Retinal pigment epithelial cell (primary cell): ENCODE measurements at regions not wholly inside any gene's neighbourhood (a gene's known extent, or its start where the extent isn't known, plus 50 kb on each side); places are given as distances from the start of the nearest gene placed in this dataset.
A peak's percentile ranks its signal among the peaks of the same experiment; 100 is the strongest.

ENCODE experiments used
- DNase-seq: peaks from one replicate; pipeline ENCODE4 v3.0.0-alpha.2; 2010; ENCODE audit warnings: low read depth
- H3K4me3 ChIP-seq: 2 replicates; pipeline ENCODE4 v1.5.1; 2011; ENCODE audit warnings: mild to moderate bottlenecking, low read length, control low read depth, moderate library complexity
- TF ChIP-seq, protein P1 (sequence below): conservative IDR thresholded peaks from 2 replicates; pipeline ENCODE4 v1.5.1; 2011; ENCODE audit warnings: low read depth, low read length, control low read depth, inconsistent platforms

DNA sequence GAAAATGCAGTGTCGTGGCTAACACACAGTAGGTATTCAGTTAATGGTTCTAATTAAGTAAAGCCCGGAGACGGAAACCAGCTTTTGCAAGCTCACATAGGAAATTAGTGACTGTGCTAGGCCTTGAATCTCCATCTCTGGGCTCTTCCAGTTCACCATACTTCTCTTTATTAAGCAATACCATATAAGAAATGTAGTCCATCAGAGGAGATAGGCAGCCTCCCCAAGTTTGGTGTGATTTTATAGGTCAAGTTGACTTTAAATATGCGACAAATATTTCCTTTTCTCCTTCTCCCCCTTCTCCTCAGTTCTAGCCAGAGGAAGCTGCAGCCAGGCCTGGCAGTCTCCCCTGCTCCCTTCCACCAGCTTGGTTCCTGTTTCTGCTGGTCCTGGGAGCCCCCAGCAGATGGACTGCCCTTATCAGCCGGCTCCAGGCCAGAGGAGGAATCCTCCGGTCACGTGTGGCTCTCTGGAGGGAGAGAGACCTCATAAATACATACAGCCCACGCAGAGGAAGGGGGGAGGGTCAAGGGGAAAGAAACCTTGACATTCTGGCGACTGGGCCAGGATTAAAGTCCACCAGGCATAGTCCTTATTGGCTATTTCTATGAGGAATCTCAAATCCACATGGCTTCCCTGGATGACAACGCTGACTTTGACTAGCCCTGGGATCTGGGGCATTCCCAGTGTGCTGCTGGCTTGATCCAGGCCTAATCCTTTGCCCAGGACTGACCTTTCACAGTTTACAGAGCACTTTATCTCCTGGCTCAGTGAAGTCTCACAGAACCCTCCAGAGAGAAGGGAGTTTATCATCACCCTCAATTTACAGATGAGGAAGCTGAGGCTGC lies 115.1 kb upstream of the JUN start:
- no peak overlapping the region for H3K4me3 ChIP-seq
- TF ChIP-seq, protein P1, sequence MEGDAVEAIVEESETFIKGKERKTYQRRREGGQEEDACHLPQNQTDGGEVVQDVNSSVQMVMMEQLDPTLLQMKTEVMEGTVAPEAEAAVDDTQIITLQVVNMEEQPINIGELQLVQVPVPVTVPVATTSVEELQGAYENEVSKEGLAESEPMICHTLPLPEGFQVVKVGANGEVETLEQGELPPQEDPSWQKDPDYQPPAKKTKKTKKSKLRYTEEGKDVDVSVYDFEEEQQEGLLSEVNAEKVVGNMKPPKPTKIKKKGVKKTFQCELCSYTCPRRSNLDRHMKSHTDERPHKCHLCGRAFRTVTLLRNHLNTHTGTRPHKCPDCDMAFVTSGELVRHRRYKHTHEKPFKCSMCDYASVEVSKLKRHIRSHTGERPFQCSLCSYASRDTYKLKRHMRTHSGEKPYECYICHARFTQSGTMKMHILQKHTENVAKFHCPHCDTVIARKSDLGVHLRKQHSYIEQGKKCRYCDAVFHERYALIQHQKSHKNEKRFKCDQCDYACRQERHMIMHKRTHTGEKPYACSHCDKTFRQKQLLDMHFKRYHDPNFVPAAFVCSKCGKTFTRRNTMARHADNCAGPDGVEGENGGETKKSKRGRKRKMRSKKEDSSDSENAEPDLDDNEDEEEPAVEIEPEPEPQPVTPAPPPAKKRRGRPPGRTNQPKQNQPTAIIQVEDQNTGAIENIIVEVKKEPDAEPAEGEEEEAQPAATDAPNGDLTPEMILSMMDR, result no peak
- no peak for DNase-seq

DNA sequence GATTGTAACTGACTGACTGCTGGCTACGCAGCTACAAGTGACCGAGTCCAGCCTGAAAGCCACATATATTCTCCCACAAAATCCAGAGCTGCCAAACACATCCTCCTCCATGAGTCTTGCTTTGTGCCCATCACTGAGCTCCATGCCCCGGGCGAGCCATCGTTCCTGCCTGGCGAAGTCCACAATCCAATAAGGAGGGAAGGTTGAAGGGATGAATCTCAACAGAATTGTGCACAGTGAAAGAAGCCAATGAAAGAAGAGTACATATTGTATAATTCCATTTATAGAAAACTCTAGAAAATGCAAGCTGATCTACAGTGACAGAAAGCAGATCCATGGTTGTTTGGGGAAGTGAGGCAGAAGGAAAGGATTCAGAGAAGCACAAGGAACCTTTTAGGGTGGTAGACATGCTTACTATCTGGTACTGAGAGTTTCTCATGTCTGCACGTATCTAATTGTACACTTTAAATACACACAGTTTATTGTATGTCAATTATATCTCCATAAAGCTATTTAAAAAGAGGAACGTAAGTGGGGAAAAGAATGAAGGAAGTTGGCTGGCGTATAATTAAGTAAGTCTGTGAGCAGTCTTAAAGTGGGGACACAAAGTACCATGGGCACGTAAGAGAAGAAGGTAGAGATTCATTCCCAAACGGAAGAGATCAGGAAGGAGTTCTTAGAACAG lies 115.9 kb upstream of the JUN start:
- TF ChIP-seq, protein P1, result no peak
- no peak for DNase-seq
- H3K4me3 ChIP-seq, result no peak overlapping the region

DNA sequence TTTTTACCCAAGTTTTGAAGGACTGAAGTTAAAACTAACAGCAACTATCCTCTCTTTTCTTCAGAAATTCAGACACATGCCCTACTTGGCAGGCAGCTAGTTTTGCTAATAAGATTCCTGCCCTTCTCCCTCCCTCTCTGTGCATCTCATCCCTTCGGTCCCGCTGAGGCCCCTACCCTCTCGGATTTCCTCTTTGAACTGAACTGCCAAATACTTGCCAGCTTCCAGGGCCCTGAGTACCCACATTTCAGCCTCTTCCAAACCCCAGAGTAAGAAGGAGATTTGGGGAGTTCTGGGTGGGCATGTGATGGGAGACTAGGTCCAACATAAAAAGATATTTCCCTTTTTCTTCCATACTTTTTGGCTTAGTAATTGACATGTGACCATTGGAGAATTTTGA lies 116.5 kb upstream of the JUN start:
- TF ChIP-seq, protein P1, result no peak
- no peak overlapping the region for H3K4me3 ChIP-seq
- no peak for DNase-seq

DNA sequence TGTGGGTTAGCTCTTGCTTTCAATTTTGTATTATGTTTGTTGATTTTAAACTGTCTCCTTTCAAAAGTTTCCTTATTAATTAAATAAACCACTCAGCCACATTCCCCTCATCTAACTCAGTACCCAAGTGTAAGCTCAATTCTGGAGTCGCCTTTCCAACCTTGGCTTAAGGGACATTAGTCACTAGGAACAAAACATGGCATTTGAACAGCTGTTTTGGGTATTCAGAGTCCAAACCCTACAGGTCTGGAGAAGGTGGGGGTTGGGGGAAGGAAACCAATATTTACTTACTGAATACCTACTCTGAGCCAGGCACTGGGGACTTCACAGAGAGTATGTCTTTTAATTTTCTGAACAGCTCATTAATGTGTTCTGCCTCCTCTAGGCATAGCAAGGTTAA lies 117.2 kb upstream of the JUN start:
- TF ChIP-seq, protein P1, result no peak

DNA sequence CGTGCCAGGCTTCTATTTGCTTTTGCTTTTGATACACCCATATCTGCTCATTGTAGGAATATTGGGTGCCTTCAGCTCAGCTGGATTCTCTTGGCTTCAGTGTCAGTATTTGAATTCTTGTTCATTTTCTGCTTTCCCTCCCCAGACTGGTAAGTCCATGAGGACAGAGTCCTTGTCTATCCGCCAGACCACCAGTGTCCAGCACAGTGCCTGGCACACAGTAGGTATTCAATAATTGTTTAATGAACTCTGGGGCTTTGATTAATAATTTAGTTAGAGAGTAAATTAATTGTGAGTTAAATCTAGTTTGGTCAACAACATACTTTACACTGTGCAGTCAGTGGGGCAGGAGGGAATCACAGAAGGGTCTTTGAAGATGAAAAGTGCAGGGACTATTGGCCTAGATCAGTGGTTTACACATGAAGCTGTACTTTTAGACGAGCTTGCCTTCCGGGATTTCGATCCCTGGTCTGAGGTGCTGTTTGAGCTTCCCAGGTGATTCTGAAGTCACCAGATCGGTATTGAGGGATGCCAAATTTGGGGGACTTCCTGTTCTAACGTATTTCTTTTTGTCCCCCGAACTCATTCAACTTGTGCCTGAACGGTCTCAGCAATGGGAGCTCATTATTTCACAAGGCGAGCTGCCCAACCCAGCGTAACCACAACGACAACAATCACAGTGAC lies 119.1 kb upstream of the JUN start:
- TF ChIP-seq, protein P1, result no peak
- peak overlapping the region; percentile 40 for H3K4me3 ChIP-seq
- no peak for DNase-seq

More for the DNA sequence above, 117.2 kb upstream of the JUN start:
- H3K4me3 ChIP-seq, result no peak overlapping the region
- DNase-seq, result no peak

DNA sequence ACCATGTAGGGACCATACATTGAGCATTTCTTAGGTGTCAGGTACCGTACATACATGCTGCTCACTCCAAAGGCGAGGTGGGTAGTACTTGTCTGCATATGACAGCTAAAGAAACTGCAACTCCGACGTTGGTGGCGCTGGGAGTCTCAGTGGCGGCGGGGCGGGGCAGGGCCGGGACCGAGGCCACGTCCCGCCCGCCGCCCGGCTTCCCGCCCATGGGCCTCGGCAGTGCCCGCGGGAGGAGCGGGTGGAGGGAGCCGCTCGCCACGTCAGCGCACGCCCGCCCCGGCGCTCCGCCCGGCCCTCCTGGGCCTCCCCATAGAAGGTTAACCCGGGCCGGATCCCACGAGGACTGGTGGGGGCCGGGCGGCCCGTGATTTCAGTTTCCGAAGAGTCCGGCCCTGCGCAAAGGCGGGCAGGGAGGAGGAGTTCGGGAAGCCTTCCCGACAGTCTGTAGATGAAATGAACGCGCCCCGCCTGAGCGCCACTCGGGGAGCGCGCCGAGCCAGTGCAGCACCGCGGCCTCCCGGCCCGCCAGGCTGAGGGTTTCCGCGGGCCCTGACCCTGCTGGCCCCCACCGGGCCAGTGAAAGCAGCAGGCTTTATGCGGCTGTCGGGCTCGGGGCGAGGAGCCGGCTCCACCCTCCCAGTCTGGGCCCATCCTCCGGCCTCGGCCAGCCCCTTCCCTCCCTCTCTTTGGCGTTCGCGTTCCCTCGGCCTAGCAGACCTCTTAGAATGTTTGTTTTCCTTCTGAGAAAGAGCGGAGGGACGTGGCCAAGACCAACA lies 119.9 kb upstream of the JUN start:
- TF ChIP-seq, protein P1, result no peak
- peak overlapping the region; percentile 47 for H3K4me3 ChIP-seq
- DNase-seq, result no peak
